Endothelial cell of umbilical vein (primary cell): ENCODE measurements at regions not wholly inside any gene's neighbourhood (a gene's known extent, or its start where the extent isn't known, plus 50 kb on each side); places are given as distances from the start of the nearest gene placed in this dataset.
A peak's percentile ranks its signal among the peaks of the same experiment; 100 is the strongest.

ENCODE experiments used
- BruUV-seq: library from RNA; stranded (reverse); fragments of 400-500 nt; replicated peaks from 2 replicates; lab custom pipeline; 2021; lab: Mats Ljungman, UMichigan
- CTCF ChIA-PET: fragments of 300-600, 350-600 bp; sonication (Branson Sonifier 250); formaldehyde crosslinking; loops from one replicate; lab custom pipeline; 2021; ENCODE audit warnings: antibody characterized with exemption, inconsistent platforms; lab: Charles Lee
- POLR2A ChIA-PET: fragments of 300-600, 350-600 bp; sonication (Branson Sonifier 250); formaldehyde crosslinking; loops from one replicate; lab custom pipeline; 2021; ENCODE audit warnings: antibody characterized with exemption, inconsistent platforms; lab: Charles Lee
- DNase-seq: peaks from one replicate; pipeline ENCODE4 v3.0.0-alpha.2; 2011; ENCODE audit warnings: low read depth, low spot score
- FAIRE-seq: peaks from 2 replicates; lab custom pipeline; 2011; peaks lifted over from hg19 to GRCh38; lab: Jason Lieb, UNC
- H2AFZ ChIP-seq: 2 replicates; pipeline ENCODE4 v1.6.0; 2012; ENCODE audit warnings: low read depth, low read length, control low read depth, inconsistent platforms
- H3K27ac ChIP-seq: 2 replicates; pipeline ENCODE4 v1.5.1; 2011; ENCODE audit warnings: low read depth, mild to moderate bottlenecking, control low read depth, low read length, moderate library complexity; ENCODE audit not compliant: insufficient read depth
- H3K27me3 ChIP-seq, 2 experiments: 2 replicates each; pipeline versions ENCODE4 v1.6.0 to v1.6.1; 2011; ENCODE audit warnings: low read length in 2 of 2, mixed read lengths in 1 of 2; ENCODE audit not compliant: control insufficient read depth in 2 of 2, insufficient read depth in 2 of 2
- H3K36me3 ChIP-seq, 2 experiments: 2 replicates in 1 of 2; 3 replicates in 1 of 2; pipeline ENCODE4 v1.5.1; 2011; ENCODE audit warnings: low read length in 2 of 2, mild to moderate bottlenecking in 1 of 2, moderate library complexity in 1 of 2; ENCODE audit not compliant: control insufficient read depth in 2 of 2, insufficient read depth in 2 of 2; ENCODE audit errors: extremely low read depth in 1 of 2
- H3K4me1 ChIP-seq: 3 replicates; pipeline ENCODE4 v1.5.1; 2011; ENCODE audit warnings: mild to moderate bottlenecking, low read length; ENCODE audit not compliant: control insufficient read depth, insufficient read depth; ENCODE audit errors: extremely low read depth
- H3K4me2 ChIP-seq: 2 replicates; pipeline ENCODE4 v1.6.1; 2011; ENCODE audit warnings: low read length, control low read depth, mixed read lengths; ENCODE audit not compliant: insufficient read depth
- H3K4me3 ChIP-seq, 3 experiments: fragments of 200-600 bp in 1 of 3; sonication (generic), shearing (Covaris generic) in 1 of 3; replicated peaks in 1 of 3; 2 replicates each; pipeline ENCODE4 v1.5.1; 2011 to 2016; ENCODE audit warnings: control low read depth in 3 of 3, low read length in 3 of 3, mild to moderate bottlenecking in 2 of 3, inconsistent platforms in 1 of 3, low read depth in 1 of 3, moderate library complexity in 1 of 3; ENCODE audit not compliant: insufficient read depth in 1 of 3
- H3K79me2 ChIP-seq: 2 replicates; pipeline ENCODE4 v1.6.0; 2012; ENCODE audit warnings: low read length, inconsistent platforms; ENCODE audit not compliant: control insufficient read depth, insufficient read depth
- H3K9ac ChIP-seq: replicated peaks from 2 replicates; pipeline ENCODE3; 2011; ENCODE audit warnings: low read length, control low read depth; ENCODE audit not compliant: insufficient read depth; ENCODE audit errors: extremely low read depth
- H3K9me1 ChIP-seq: replicated peaks from 3 replicates; pipeline ENCODE4 v1.6.0; 2011; ENCODE audit warnings: mild to moderate bottlenecking, low read length; ENCODE audit not compliant: control insufficient read depth, insufficient read depth; ENCODE audit errors: extremely low read depth
- H3K9me3 ChIP-seq: replicated peaks from 2 replicates; pipeline ENCODE4 v1.5.1; 2012; ENCODE audit warnings: low read length, inconsistent platforms; ENCODE audit not compliant: control insufficient read depth, insufficient read depth
- H4K20me1 ChIP-seq: replicated peaks from 2 replicates; pipeline ENCODE3; 2011; ENCODE audit warnings: mild to moderate bottlenecking, low read length; ENCODE audit not compliant: control insufficient read depth, insufficient read depth; ENCODE audit errors: extremely low read depth
- CTCF ChIP-seq, 2 donors: IDR thresholded peaks; 1 replicate in 1 of 2; 2 replicates in 1 of 2; pipeline ENCODE4 v1.5.1; 2011; ENCODE audit warnings: low read length in 2 of 2, mild to moderate bottlenecking in 2 of 2, moderate library complexity in 2 of 2, control low read depth in 1 of 2, inconsistent platforms in 1 of 2, low read depth in 1 of 2; ENCODE audit not compliant: insufficient read depth in 1 of 2; ENCODE audit errors: extremely low read depth in 1 of 2
- EZH2 ChIP-seq: IDR thresholded peaks from 2 replicates; pipeline ENCODE4 v1.6.1; 2012; ENCODE audit warnings: borderline replicate concordance, low read depth, mild to moderate bottlenecking, moderate library complexity, low read length, inconsistent platforms; ENCODE audit not compliant: severe bottlenecking
- FOS ChIP-seq: IDR thresholded peaks from 2 replicates; pipeline ENCODE4 v1.6.1; 2011; ENCODE audit warnings: mild to moderate bottlenecking, low read length, moderate library complexity, borderline replicate concordance; ENCODE audit not compliant: insufficient read depth
- GATA2 ChIP-seq: IDR thresholded peaks from 2 replicates; pipeline ENCODE4 v1.7.0; 2011; ENCODE audit warnings: low read depth, mild to moderate bottlenecking, moderate library complexity, mixed read lengths, low read length; ENCODE audit not compliant: insufficient read length, insufficient read depth
- JUN ChIP-seq: IDR thresholded peaks from 2 replicates; pipeline ENCODE4 v1.6.1; 2011; ENCODE audit warnings: borderline replicate concordance, low read depth; ENCODE audit not compliant: insufficient read length, insufficient read depth
- MAX ChIP-seq: IDR thresholded peaks from 2 replicates; pipeline ENCODE4 v1.6.1; 2011; ENCODE audit not compliant: insufficient read depth, insufficient read length
- MYC ChIP-seq: IDR thresholded peaks from one replicate; pipeline ENCODE4 v1.6.1; 2011; ENCODE audit warnings: mild to moderate bottlenecking, low read depth, low read length
- POLR2A ChIP-seq: IDR thresholded peaks from 2 replicates; pipeline ENCODE4 v1.6.1; 2012; ENCODE audit warnings: low read depth, mild to moderate bottlenecking, control low read depth, low read length
- POLR2AphosphoS5 ChIP-seq: IDR thresholded peaks from 2 replicates; pipeline ENCODE4 v1.6.1; 2012; ENCODE audit warnings: low read depth, mild to moderate bottlenecking, control low read depth, low read length, moderate library complexity; ENCODE audit not compliant: insufficient read depth
- dilution Hi-C: fragments of 300-500 bp; cut with MboI; formaldehyde crosslinking; loops from one replicate; pipeline ENCODE4 v1.15.0; 2019; ENCODE audit warnings: low sequenced_read_pairs; ENCODE audit not compliant: extremely low pct_ligation_motif_present
- intact Hi-C: fragments of 100-400 bp; cut with micrococcal nuclease; formaldehyde crosslinking; loops from one replicate; pipeline ENCODE4 v1.10.0; 2022

DNA sequence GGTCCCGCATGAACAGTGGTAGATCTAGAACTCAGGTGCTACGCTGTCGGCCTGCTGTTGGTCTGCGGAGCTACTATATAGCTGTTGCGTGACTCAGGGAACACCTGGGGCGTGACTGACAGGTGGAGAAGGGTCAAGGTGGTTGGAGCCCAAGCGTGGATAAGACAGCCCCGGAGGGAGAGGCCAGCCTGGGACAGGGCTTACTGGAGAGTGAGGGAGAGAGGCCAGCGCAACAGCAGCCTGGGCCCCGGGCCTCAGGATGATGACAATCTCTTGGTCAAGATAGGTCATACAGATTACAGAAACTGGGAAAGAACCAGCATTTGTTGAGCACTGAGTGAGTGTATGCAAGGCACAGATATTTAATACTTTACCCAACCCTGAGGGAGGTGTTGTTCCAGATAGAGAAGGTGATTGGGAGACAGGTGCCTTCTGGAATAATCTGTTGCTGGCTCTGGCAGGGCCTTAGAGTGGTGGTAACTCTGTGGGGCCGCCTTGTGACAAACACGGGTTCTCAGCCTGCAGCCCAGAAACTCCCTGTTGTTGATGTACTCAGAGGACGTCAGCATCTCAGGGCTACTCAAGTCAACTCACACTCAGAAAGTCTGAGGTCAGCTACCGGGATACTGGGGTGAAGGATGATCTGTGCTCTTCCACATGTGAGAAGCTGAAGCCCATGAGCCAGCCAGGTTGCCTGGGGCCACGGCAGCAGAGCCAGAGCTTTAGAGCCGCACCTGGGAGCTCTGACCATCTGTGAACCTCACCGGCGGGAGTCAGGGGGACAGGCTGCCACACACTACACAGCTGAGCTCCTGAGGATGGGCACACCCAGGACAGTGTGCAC lies 265.4 kb upstream of the HES1 start:
- dilution Hi-C loops (no loop called here), intact Hi-C loops (loop anchor here (2.0 kb wide), 1 partner anchor 266 kb away; the partner anchor contains the start of gene HES1)
- Histone ChIP-seq H3K4me3 (no peak overlapping the region), H3K27me3 (no peaks in the 10 kb centered on the region), H3K27ac (peak overlapping the region; percentile 23), H3K4me1 (peaks cover 42% of the 10 kb centered on the region), H3K4me2 (peak overlapping the region; percentile 28), H3K36me3 (no peaks in the 10 kb centered on the region), H3K79me2 (no peaks in the 10 kb centered on the region), H2AFZ (no peak overlapping the region), H3K9ac (peak overlapping the region; percentile 14), H3K9me3 (no peaks in the 10 kb centered on the region), H4K20me1 (no peaks in the 10 kb centered on the region), H3K9me1 (no peaks in the 10 kb centered on the region)
- CTCF ChIA-PET: interaction anchor here (0.8 to 1.6 kb wide), 2 partner anchors 44 to 445 kb away, joined by 4 read pairs; no protein-coding TSS in a partner anchor
- FAIRE-seq: no peak
- POLR2A ChIA-PET: no interaction called here
- DNase-seq: no peak
- no peak for TF ChIP-seq MAX
- no peak for TF ChIP-seq POLR2A
- no peak for TF ChIP-seq GATA2
- TF ChIP-seq EZH2: no peak
- TF ChIP-seq FOS: no peak
- no peak for TF ChIP-seq JUN
- no peak for TF ChIP-seq CTCF (IDR thresholded peaks at IDR 0.05; ENCODE audit: extremely low read depth in 1 of 2, insufficient read depth in 1 of 2, low read depth in 1 of 2, low read length in 2 of 2)
- no peak for TF ChIP-seq POLR2AphosphoS5
- TF ChIP-seq MYC: no peak
- no TSS peak for BruUV-seq
